ENCODE measurements at regions not wholly inside any gene's neighbourhood (a gene's known extent, or its start where the extent isn't known, plus 50 kb on each side); places are given as distances from the start of the nearest gene placed in this dataset.

DNA sequence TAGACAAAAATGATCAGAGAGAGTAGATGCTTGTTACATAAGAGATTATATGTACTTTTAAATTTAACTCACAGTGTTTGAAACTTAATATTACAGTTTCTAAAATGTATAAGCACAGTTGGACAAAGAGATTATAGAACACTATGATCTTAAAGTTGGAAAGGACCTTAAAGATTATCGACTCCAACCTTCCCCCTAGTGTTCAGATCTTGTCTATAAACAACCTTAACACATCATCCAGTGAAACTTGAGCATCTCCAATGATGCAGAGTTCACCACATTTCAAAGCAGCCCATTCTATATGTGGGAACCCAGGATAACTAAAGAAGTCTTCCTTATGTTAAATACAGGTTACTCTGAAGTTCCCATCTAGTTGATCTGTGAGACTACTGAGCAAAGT, 480.8 kb downstream of the RMST start:
- Histone ChIP-seq H3K9me3 (ENCODE audit: control insufficient read depth in 2 of 2, insufficient read depth in 1 of 2, low read depth in 1 of 2, low read length in 1 of 2) (no peaks in the 10 kb centered on the region), H3K36me3 (ENCODE audit: control insufficient read depth in 2 of 2, insufficient read depth in 2 of 2, low read length in 1 of 2) (no peaks in the 10 kb centered on the region), H3K4me1 (ENCODE audit: control insufficient read depth in 2 of 2, insufficient read depth in 2 of 2, low read length in 1 of 2) (no peaks in the 10 kb centered on the region), H3K27ac (ENCODE audit: low read depth in 2 of 2, low read length in 1 of 2) (no peak overlapping the region), H3K27me3 (ENCODE audit: control insufficient read depth in 1 of 2, insufficient read depth in 2 of 2, low read length in 2 of 2) (no peaks in the 10 kb centered on the region), H3K4me3 (ENCODE audit: low read depth in 1 of 2, low read length in 2 of 2) (no peak overlapping the region)
- whole genome bisulfite sequencing, 2 donors, result 62 to 70% methylated on average over 1 of the region's 1 CpG

DNA sequence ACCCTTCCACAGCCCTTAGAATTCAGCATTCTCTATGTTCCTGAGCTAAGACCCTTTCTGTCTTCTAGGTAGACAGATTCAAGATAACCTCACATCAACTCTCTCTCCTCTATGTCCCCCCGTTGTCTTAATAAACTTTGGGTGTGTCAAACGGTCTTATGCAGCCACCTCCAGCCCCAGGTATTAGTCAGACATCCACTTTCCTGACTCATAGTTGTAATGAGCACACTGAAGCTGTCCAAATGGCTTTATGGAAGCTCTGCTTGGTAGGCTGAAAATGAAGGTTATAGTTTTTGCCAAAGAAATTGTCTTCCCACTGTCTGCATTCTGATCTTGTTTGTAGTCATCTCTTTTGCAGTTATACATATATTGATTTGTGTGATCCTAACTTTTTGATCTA, 482.0 kb downstream of the RMST start:
- Histone ChIP-seq H3K27ac (ENCODE audit: low read depth in 2 of 2, low read length in 1 of 2) (no peak overlapping the region), H3K4me3 (ENCODE audit: low read depth in 1 of 2, low read length in 2 of 2) (no peak overlapping the region), H3K4me1 (ENCODE audit: control insufficient read depth in 2 of 2, insufficient read depth in 2 of 2, low read length in 1 of 2) (no peaks in the 10 kb centered on the region), H3K36me3 (ENCODE audit: control insufficient read depth in 2 of 2, insufficient read depth in 2 of 2, low read length in 1 of 2) (no peaks in the 10 kb centered on the region), H3K27me3 (ENCODE audit: control insufficient read depth in 1 of 2, insufficient read depth in 2 of 2, low read length in 2 of 2) (no peaks in the 10 kb centered on the region), H3K9me3 (ENCODE audit: control insufficient read depth in 2 of 2, insufficient read depth in 1 of 2, low read depth in 1 of 2, low read length in 1 of 2) (no peaks in the 10 kb centered on the region)
- WGBS, 2 donors, result 39 to 45% methylated on average over 2 of the region's 2 CpGs

DNA sequence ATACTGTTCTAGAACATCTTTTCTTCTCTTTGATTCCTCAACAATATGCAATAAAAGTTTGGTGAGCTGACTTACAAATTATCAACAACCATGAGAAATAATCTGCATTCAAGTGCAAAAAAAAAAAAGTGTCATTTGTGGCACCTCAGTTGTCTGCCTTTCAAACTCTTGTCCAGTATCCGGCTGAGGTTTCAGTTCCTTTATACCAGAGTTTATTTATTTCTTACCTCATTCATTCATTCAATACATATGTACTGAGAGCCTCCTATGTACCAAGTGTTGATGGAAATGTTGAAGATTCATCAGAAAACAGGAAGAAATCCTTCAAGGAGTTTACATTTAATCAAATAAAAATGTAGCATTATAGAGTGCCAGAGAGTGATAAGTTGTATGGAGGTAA, 484.1 kb downstream of the RMST start:
- Histone ChIP-seq H3K36me3 (ENCODE audit: control insufficient read depth in 2 of 2, insufficient read depth in 2 of 2, low read length in 1 of 2) (no peaks in the 10 kb centered on the region), H3K4me1 (ENCODE audit: control insufficient read depth in 2 of 2, insufficient read depth in 2 of 2, low read length in 1 of 2) (no peaks in the 10 kb centered on the region), H3K4me3 (ENCODE audit: low read depth in 1 of 2, low read length in 2 of 2) (no peak overlapping the region), H3K27me3 (ENCODE audit: control insufficient read depth in 1 of 2, insufficient read depth in 2 of 2, low read length in 2 of 2) (no peaks in the 10 kb centered on the region), H3K27ac (ENCODE audit: low read depth in 2 of 2, low read length in 1 of 2) (no peak overlapping the region), H3K9me3 (ENCODE audit: control insufficient read depth in 2 of 2, insufficient read depth in 1 of 2, low read depth in 1 of 2, low read length in 1 of 2) (no peaks in the 10 kb centered on the region)
- 83 to 89% methylated on average over 1 of the region's 1 CpG for WGBS, 2 donors

DNA sequence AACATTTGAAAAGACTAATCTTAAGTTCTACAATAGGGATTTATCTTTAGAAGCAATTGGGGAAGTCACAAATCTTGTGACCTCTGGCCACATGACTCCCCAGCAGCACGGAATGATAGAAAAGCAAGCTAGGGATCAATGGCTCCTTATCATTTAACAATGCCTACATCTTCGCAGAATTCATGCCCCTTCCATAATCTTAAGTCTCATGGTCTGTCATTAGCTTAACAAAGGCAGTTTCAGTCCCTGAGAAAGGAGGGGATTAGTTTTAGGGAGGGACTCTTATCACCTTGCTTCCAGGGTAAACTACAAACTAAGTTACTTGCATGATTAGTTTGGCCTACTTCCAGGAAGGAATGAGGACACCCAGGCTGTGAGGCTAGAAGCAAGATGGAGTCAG, 486.0 kb downstream of the RMST start:
- Histone ChIP-seq H3K36me3 (ENCODE audit: control insufficient read depth in 2 of 2, insufficient read depth in 2 of 2, low read length in 1 of 2) (no peaks in the 10 kb centered on the region), H3K27ac (ENCODE audit: low read depth in 2 of 2, low read length in 1 of 2) (no peak overlapping the region), H3K4me3 (ENCODE audit: low read depth in 1 of 2, low read length in 2 of 2) (no peak overlapping the region), H3K27me3 (ENCODE audit: control insufficient read depth in 1 of 2, insufficient read depth in 2 of 2, low read length in 2 of 2) (no peaks in the 10 kb centered on the region), H3K9me3 (ENCODE audit: control insufficient read depth in 2 of 2, insufficient read depth in 1 of 2, low read depth in 1 of 2, low read length in 1 of 2) (no peaks in the 10 kb centered on the region), H3K4me1 (ENCODE audit: control insufficient read depth in 2 of 2, insufficient read depth in 2 of 2, low read length in 1 of 2) (no peaks in the 10 kb centered on the region)
- 67 to 75% methylated on average over 2 of the region's 2 CpGs for WGBS, 2 donors

DNA sequence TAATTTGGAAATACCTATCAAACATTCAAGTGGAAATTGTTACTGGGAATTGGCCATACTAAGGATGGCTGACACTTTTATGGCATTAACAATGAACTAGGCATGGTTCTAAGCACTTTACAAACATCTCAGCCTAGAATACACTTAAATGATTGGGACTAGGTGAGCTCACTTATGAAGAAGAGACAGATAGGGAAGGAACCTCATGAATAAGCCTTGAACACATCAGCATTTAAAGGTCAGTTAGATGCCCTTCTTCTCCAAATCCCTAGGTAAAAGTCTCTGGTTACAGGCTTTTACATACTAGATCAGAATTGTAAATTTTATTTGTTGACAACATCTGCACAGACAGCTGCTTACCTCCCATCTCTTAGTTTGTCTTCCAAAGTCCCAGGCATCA, 488.6 kb downstream of the RMST start:
- Histone ChIP-seq H3K27me3 (ENCODE audit: control insufficient read depth in 1 of 2, insufficient read depth in 2 of 2, low read length in 2 of 2) (no peaks in the 10 kb centered on the region), H3K27ac (ENCODE audit: low read depth in 2 of 2, low read length in 1 of 2) (no peak overlapping the region), H3K4me3 (ENCODE audit: low read depth in 1 of 2, low read length in 2 of 2) (no peak overlapping the region), H3K36me3 (ENCODE audit: control insufficient read depth in 2 of 2, insufficient read depth in 2 of 2, low read length in 1 of 2) (no peaks in the 10 kb centered on the region), H3K4me1 (ENCODE audit: control insufficient read depth in 2 of 2, insufficient read depth in 2 of 2, low read length in 1 of 2) (no peaks in the 10 kb centered on the region), H3K9me3 (ENCODE audit: control insufficient read depth in 2 of 2, insufficient read depth in 1 of 2, low read depth in 1 of 2, low read length in 1 of 2) (peaks cover 0 to 2% of the 10 kb centered on the region in 2 donors)

DNA sequence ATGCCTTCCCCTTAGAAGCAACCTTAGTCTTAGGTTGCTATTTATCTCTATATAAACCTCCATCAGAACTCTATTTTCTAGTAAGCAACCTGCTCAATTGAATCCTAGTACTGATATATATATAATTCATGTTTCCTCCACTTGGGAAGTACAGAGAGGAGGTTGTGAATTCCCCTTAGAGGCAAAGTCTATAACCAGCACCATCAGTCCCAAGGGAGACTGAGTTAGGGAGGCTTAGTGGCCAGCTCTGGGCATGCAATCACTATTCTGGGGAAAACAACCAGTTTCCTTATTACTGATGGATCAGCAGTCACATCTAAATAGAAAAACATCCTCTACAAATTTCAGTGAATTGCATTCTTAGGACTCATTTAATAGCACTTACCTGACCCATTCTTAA, 489.1 kb downstream of the RMST start:
- H3K9me3 ChIP-seq (ENCODE audit: control insufficient read depth in 2 of 2, insufficient read depth in 1 of 2, low read depth in 1 of 2, low read length in 1 of 2), result peaks cover 0 to 2% of the 10 kb centered on the region in 2 donors
- no peaks in the 10 kb centered on the region for H3K36me3 ChIP-seq (ENCODE audit: control insufficient read depth in 2 of 2, insufficient read depth in 2 of 2, low read length in 1 of 2)
- H3K27me3 ChIP-seq (ENCODE audit: control insufficient read depth in 1 of 2, insufficient read depth in 2 of 2, low read length in 2 of 2), result no peaks in the 10 kb centered on the region
- no peak overlapping the region for H3K27ac ChIP-seq (ENCODE audit: low read depth in 2 of 2, low read length in 1 of 2)
- no peaks in the 10 kb centered on the region for H3K4me1 ChIP-seq (ENCODE audit: control insufficient read depth in 2 of 2, insufficient read depth in 2 of 2, low read length in 1 of 2)
- H3K4me3 ChIP-seq (ENCODE audit: low read depth in 1 of 2, low read length in 2 of 2), result no peak overlapping the region

DNA sequence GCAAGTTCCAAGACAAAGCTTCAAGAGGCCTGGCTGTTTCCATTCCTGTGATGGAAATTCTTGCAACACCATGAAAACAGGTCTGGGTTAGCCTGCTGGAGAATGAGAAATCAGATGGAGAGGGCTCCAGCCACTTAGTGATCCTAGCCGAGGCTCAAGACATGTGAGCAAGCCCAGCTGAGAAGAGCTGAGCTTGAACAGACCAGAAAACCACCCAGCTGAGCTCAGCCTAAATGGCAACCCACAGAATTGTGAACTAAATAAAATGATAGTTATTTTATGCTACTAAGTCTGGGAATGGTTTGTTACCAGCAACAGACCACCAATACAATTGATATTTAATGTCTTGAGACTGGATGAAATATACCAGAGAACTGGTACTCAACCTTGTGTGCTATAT, 494.5 kb downstream of the RMST start:
- H3K27ac ChIP-seq (ENCODE audit: low read depth in 2 of 2, low read length in 1 of 2), result no peak overlapping the region
- no peaks in the 10 kb centered on the region for H3K27me3 ChIP-seq (ENCODE audit: control insufficient read depth in 1 of 2, insufficient read depth in 2 of 2, low read length in 2 of 2)
- H3K36me3 ChIP-seq (ENCODE audit: control insufficient read depth in 2 of 2, insufficient read depth in 2 of 2, low read length in 1 of 2), result no peaks in the 10 kb centered on the region
- no peaks in the 10 kb centered on the region for H3K4me1 ChIP-seq (ENCODE audit: control insufficient read depth in 2 of 2, insufficient read depth in 2 of 2, low read length in 1 of 2)
- H3K9me3 ChIP-seq (ENCODE audit: control insufficient read depth in 2 of 2, insufficient read depth in 1 of 2, low read depth in 1 of 2, low read length in 1 of 2), result peaks cover 2 to 3% of the 10 kb centered on the region in 2 donors
- 85 to 100% methylated on average over 1 of the region's 1 CpG for WGBS, 2 donors
- H3K4me3 ChIP-seq (ENCODE audit: low read depth in 1 of 2, low read length in 2 of 2), result no peak overlapping the region

DNA sequence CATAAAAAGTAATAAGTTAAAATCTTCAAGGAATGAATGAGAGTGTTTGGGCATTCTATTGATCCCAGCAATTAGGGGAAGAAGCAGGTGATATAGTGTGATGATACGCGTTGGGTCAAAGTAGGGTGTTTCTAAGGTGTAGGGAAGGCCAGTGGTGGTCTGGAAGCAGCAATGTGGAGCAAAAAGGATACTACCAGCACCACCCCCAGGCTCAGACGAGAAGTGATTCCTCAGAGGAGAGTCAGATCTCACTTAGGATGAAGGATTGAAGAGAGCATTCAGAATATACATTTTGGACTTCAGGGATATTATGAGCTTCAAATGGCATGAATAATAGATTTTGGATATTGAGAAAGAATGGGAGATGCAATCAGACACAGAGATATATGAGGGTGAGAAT, 497.6 kb downstream of the RMST start:
- Histone ChIP-seq H3K36me3 (ENCODE audit: control insufficient read depth in 2 of 2, insufficient read depth in 2 of 2, low read length in 1 of 2) (no peaks in the 10 kb centered on the region), H3K27me3 (ENCODE audit: control insufficient read depth in 1 of 2, insufficient read depth in 2 of 2, low read length in 2 of 2) (no peaks in the 10 kb centered on the region), H3K4me1 (ENCODE audit: control insufficient read depth in 2 of 2, insufficient read depth in 2 of 2, low read length in 1 of 2) (no peaks in the 10 kb centered on the region), H3K9me3 (ENCODE audit: control insufficient read depth in 2 of 2, insufficient read depth in 1 of 2, low read depth in 1 of 2, low read length in 1 of 2) (peaks cover 0 to 3% of the 10 kb centered on the region in 2 donors), H3K27ac (ENCODE audit: low read depth in 2 of 2, low read length in 1 of 2) (no peak overlapping the region), H3K4me3 (ENCODE audit: low read depth in 1 of 2, low read length in 2 of 2) (no peak overlapping the region)
- WGBS, 2 donors, result 79 to 82% methylated on average over 3 of the region's 3 CpGs

DNA sequence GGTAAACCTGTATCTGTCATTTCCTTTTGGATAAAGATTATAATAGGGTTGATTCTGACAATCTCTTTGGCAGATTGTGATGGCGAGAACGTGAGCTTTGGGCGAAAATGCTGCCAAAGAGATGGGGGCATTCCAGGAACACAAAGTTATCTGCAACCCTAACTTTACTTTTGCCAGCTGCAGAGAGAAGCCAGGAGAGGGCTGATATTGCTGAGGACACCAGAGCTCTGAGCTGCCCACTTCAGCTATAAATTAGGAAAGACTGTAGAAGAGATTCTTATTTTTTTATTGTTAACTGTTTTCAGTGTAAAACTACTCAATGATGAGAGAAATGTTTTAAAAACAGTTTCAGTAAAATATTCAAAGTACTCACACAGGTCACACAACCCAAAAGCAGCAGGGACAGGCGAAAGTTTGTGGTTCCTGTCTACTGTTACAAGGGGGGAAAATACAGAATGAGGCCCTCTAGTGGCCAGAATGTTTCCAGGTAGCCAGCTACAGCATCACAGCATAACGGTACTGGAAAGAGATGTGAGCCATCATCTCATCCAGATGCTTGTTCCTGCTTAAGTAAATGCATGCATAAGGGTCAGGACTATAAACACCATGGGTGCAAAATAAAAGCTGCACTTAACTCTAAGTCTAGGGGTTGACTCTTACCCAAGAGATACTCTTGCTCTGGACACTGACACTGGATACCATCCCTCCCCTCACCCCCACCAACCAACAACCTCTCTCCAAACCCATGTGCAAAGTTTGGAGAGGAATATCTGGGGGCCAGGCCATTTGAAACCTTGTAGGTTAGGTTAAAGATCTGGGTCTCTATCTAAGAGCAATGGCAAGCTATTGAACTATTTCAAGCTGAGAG, 498.4 kb downstream of the RMST start:
- Histone ChIP-seq H3K4me1 (ENCODE audit: control insufficient read depth in 2 of 2, insufficient read depth in 2 of 2, low read length in 1 of 2) (no peaks in the 10 kb centered on the region), H3K36me3 (ENCODE audit: control insufficient read depth in 2 of 2, insufficient read depth in 2 of 2, low read length in 1 of 2) (no peaks in the 10 kb centered on the region), H3K27ac (ENCODE audit: low read depth in 2 of 2, low read length in 1 of 2) (no peak overlapping the region), H3K27me3 (ENCODE audit: control insufficient read depth in 1 of 2, insufficient read depth in 2 of 2, low read length in 2 of 2) (no peaks in the 10 kb centered on the region), H3K9me3 (ENCODE audit: control insufficient read depth in 2 of 2, insufficient read depth in 1 of 2, low read depth in 1 of 2, low read length in 1 of 2) (peaks cover 0 to 3% of the 10 kb centered on the region in 2 donors), H3K4me3 (ENCODE audit: low read depth in 1 of 2, low read length in 2 of 2) (no peak overlapping the region)
- WGBS, 2 donors, result 68 to 71% methylated on average over 5 of the region's 5 CpGs

DNA sequence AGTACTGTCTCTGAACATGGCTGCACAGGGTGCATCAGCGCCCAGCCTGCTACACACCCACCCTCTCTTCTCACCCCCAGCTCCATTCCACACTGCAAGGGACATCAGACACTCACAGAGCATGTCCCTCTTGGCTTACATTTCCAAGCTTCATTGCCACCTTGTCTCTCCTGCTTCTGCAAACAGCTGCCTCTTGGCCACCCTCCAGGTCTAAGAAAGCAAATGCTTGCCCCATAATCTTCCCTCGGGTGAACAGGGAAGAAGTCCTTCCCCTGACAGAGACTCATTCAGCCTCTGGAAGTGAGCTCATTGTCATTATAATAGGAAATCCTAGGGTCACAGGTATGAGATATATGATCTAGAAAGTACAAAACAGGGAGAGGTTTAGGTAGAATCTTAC, 505.2 kb downstream of the RMST start:
- 47 to 50% methylated on average over 2 of the region's 2 CpGs for WGBS, 2 donors
- H3K4me3 ChIP-seq (ENCODE audit: low read depth in 1 of 2, low read length in 2 of 2), result no peak overlapping the region
- H3K27me3 ChIP-seq (ENCODE audit: control insufficient read depth in 1 of 2, insufficient read depth in 2 of 2, low read length in 2 of 2), result no peaks in the 10 kb centered on the region
- H3K4me1 ChIP-seq (ENCODE audit: control insufficient read depth in 2 of 2, insufficient read depth in 2 of 2, low read length in 1 of 2), result no peaks in the 10 kb centered on the region
- no peak overlapping the region for H3K27ac ChIP-seq (ENCODE audit: low read depth in 2 of 2, low read length in 1 of 2)
- no peaks in the 10 kb centered on the region for H3K36me3 ChIP-seq (ENCODE audit: control insufficient read depth in 2 of 2, insufficient read depth in 2 of 2, low read length in 1 of 2)
- H3K9me3 ChIP-seq (ENCODE audit: control insufficient read depth in 2 of 2, insufficient read depth in 1 of 2, low read depth in 1 of 2, low read length in 1 of 2), result no peaks in the 10 kb centered on the region

All from esophagus (tissue), 2 donors.